ENCODE measurements at regions not wholly inside any gene's neighbourhood (a gene's known extent, or its start where the extent isn't known, plus 50 kb on each side); places are given as distances from the start of the nearest gene placed in this dataset.

DNA sequence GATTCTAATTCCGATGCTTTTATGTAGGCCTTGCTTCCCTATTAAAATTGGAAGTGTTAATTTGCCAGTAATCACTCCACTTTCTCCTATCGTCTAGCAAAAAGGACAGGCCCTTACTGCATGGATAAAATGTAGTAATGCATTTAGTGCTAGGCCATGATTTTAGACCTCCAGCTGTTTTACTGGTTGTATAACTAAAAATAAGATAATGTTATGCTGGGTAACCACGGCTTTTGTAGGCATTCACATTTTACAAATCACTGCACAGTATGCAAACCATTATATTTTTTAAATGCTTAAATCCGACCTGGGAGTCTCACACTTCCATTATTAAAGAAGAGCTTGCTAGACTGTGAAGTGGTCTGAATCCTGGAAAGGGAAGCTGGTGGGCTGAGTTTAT, 179.5 kb downstream of the TFAP2A start:
- no peak for DNase-seq

DNA sequence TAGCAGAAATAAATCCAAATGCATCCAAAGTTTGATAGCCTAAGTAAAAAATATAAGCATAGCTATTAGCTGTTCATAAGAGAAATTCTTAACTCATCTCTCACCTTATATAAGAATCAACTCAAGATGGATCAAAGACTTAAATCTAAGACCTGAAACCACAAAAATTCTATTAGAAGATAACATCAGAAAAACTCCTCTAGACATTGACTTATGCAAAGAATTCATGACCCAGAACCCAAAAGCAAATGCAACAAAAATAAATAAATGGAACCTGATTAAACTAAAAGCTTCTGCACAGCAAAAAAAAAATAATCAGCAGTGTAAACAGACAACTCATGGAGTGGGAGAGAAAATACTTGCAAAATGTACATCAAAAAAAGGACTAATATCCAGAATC, 184.3 kb downstream of the TFAP2A start:
- DNase-seq = no peak

DNA sequence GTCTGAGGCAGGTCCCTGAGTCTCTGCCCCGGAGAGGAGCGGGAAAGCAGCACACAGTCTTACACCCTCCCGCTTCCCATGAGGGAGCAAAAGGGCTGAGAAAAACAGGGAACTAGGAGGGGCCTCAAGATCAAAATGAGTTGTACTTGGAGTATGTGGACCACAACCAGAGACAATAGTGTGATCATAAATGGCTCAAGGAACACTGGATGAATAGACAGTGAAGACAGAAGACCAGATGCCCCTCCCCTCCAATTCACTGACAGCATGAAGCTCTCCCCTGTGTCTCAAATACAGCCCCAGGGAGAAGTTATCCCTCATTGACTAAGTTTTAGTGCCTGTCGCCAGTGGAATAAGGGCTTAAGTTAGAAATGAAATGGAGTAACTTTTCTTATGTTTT, 191.0 kb downstream of the TFAP2A start:
- DNase-seq = no peak

DNA sequence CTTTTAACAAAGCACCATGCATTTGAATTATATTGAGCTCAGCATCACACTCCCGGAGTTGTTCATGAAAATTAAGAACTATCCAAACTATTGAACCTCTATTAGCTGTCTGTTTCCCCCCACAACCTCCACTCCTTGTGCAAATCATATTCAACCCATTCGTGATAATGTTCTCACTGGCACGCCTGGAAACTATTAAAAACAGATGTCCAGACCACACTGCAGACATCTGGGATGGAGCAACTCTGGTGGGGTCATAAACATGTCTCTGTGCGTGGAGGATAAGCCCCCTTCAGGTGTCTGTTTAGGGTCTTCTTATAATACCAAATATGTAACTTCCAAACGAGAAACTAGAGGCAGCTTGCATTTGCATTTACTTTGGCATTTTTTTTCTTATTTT, 193.7 kb downstream of the TFAP2A start:
- DNase-seq = no peak

DNA sequence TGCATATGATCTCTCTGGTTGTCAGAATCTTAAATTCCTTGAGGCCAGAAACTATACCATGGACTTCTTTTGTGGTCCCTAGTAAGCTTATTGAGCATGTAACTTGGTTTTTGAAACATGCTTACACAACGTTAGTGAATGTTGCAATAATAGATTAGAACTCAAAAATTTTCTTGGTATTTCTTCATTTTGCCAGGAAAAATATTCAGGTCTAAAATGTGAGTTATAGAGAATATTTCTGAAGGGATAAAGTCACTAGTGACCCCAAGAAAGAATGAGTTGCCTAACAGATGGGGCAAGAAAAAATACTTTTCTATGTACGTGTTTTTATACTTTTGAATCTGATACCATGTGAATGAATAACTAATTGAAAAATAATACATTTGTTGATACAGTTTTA, 195.4 kb downstream of the TFAP2A start:
- no peak for DNase-seq

DNA sequence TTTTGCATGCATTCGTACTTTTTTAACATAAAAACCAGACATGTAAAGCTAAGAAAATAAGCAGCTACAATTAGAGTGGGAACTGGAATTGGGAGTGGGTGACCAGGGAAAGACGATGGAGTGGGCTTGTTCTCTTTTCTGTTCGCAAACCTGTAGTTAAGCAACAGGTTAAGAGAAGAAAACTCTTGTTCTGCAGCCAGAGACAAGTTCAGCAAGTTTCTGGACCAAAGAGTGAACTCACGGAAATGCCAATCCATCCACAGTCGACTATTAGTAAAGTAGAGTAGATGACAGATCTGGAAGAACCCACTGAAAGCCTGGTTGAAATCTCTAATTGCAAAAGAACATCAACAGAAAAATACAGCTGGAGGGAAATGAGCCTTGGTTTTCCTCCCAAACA, 197.8 kb downstream of the TFAP2A start:
- DNase-seq = no peak

DNA sequence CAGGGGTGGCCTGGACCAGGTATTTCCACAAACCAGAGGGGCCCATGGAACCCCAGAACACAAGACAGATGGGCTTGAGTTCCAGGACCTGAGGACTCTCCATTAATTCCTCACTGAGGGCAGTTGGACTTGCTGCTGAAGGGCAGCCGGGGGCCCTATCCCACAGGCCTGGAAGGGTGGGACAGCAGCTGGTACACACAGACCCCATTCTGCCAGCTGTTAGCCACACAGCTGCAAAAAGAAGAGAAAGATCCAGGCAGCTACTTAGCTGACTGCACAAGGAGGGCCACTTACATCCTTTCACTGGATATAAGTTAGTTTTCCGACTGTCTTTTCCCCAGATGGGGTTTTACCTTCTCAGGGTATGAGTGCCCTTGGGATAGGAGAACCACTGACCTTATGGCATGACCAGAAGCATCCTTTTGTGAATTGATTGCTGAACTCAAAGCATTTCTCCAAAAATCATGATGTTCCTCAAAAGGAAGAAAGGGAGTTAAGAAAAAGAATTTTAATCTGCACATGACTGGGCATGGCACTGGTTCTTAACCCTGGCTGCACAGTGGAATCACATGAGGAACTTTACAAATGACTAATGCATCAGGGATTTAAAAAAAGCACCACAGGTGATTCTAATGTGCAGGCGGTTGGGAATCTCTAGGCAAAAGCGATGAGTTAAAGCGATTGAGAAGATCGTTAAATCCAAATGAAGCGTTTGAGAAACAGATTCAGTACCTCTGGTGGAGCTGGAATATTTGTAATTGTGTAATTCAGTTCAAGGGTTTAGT, 199.4 kb downstream of the TFAP2A start:
- no peak for DNase-seq

DNA sequence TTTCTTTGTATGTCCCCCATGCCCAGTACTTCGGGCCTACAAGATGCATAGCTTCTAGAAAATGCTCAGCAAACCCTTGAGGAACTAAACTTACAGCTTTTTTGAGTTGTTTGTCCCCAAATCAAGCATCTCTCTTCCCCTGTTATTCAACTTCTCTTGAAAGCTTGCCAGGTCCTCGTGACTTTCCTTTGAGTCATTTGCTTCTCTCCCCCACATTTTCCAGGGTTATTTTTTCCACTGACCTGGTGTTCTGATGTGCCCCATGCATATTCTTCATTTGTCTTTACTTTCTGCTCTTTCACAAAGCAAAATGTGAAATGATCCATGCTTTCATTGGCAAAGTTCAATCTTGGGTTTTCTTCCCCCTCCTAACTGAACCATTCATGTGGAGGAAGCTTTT, 204.8 kb downstream of the TFAP2A start:
- no peak for DNase-seq

DNA sequence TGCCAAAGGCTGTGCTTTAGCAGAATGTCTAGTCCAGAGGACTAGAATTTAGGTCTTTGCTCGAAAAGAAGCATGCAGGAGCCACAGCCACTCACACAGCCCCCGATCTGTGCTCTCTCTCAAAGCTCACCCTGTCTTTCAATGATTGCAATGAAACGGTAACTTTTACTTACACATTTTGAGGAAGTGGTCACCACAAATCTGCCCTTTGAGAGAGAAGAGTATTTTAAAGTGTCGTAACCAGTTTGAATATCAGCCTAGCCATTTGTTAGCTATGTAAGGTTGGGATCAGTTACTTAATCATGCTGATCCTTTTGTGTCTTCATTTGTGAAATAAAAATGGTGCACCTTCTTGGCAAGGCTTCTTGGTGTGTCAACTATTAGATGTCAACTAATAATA, 209.0 kb downstream of the TFAP2A start:
- no peak for DNase-seq

DNA sequence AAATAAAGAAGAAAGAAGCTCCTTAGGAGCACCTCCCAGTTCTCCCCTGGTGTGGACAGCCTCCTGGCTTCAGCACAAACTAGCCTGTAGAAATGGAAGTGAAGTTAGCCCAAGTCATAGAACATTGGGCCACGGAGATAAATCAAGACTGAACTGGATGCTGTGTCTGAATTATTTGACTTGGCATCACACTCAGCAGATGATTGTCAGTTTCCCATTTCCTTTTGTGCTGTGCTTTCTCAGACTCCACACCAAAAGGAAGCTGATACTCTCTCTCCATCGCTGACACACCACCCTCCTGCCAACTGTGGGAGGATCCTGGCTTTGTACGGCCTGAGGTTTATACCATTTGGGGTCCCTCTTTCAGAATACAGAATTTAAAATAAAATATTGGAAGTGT, 209.8 kb downstream of the TFAP2A start:
- no peak for DNase-seq

DNA sequence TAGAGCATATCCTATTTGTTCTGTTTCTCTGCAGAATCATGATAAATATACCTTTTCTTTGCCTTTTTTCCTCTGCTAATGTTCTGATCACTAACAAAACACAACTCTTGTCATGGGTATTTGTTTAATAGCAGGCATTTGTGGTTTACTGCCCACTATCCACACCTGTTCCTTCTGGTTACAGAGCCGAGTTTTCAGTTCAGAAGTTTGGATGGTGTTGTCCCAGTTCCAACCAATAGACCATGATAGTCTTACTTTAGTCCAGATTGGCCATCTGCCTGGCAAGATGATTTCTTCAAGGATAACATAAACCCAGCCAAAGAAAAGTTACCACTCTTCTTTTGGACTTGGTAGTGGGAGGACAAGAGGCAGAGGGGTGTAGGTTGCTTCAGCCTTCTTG, 211.2 kb downstream of the TFAP2A start:
- no peak for DNase-seq

DNA sequence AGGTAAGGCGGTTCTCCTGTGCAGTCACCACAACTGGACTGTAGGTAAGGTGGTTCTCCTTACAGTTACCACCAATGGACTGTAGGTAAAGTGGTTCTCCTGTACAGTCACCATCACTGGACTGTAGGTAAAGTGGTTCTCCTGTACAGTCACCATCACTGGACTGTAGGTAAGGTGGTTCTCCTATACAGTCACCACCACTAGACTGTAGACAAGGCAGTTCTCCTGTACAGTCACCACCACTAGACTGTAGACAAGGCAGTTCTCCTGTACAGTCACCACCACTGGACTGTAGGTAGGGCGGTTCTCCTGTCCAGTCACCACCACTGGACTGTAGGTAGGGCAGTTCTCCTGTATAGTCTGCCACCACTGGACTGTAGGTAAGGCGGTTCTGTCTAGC, 212.3 kb downstream of the TFAP2A start:
- DNase-seq = no peak

DNA sequence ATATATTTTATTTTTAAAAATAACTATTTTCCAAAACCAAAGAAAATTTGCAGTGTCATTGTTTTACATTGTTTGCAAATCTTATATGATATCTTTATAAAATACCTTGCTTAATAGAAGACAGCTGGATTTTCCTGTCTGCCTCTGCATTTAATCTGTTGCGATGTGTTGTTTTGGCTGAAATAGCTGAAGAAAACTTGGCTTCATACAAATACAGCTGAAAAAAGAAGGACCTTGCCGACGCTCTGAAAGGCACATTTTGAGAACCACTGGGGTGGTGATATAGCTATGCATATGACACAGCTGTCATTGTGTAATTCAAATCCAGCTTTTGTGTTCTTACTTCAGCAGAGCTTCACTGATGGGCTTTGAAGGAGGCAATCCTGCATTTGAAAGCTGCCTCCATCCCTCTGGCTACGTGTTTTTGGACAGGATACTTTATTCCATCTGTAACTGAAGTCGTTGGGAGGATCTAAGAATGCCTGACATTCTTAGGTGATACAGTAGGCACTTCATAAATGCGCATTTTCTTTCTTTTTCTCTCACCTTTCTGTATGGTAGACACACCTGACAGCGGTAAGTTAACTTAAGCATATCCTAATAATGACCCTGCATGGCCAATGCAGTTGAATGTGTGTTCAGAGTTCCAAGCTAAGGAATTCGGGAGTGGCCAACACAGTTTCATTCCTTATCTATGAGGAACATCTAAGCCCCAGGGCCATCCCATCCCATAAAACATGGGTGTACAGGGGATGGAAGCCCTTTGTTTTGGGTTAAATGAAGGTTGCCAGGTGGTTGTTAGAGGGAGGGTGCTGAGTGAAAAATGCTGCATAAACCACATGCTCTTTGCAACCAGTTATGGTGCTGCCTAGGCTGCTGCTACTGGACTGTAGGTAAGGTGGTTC, 213.0 kb downstream of the TFAP2A start:
- DNase-seq = no peak

DNA sequence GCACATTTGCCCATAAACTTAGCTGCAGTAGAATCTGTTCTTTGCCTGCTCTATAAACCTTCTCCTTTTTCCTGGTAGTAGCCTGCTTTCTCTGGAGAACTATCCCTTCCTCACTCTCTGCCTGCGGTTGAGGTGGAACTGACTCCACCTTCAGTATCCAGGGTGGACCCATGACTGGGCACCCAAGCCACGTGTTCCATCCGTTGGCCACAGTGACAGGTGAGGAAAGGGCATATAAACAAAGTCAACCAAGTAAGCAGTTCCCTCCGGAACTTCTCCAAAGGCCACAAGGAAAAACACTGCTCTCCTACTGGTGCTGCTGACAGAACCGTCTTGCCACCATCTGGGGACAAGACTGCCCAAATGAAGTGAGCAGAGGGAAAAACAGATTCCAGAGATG, 218.8 kb downstream of the TFAP2A start:
- DNase-seq = no peak

DNA sequence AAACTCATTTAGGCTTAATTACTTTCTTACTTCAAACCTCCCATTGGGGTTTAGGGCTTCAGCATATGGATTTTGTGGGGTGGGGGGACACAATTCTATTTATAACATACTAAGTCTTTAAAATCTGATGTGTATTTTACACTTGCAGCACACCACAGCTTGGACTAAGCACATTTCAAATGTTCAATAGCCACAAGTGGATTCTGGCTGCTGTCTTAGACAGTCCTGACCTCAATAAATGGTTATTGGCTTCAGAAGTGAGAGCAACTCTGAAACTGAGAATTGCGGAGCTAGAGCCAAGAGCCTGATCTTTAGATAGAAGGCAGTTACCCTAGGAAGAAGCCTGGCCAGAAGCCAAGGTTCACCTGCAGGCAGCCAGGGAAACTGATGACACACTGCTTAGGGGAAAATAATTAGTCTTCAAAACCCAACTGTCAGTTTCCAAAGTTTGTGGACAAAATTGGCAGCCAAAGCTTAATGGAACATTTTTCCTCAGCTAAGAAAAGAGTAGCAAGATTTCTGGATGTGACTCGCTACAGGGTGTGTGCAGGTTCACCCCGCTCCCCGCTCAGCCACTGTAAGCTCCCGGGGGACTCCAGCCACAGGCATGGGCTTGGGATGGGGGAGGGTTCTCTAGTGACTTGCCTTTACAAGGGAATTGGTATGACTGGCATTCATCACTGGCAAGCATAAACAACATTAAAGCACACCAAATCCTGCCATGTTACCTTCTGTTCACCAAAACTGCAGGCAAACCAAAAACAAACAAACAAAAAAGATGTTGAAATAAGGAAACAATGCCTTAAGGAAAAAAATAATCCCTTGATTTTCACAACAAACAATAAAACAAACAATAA, 219.8 kb downstream of the TFAP2A start:
- DNase-seq = no peak

DNA sequence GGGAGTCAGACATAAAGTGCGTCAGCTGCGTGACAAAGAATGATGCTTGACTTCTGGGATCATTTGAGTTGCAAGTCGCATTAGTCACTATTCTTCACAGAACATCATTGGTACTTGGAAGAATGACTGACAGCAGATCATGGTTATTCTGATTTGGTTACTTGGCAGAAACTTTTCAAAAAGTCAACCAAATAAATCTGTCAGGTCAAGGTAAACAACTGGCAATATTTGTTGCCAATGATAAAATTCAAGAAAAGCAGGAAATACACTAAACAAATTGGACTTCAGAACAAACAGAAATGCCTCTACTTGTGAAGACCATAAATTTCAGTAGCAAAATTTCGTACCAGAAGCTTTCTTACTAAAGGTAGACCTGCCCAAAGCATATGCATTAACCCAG, 221.6 kb downstream of the TFAP2A start:
- DNase-seq = no peak

DNA sequence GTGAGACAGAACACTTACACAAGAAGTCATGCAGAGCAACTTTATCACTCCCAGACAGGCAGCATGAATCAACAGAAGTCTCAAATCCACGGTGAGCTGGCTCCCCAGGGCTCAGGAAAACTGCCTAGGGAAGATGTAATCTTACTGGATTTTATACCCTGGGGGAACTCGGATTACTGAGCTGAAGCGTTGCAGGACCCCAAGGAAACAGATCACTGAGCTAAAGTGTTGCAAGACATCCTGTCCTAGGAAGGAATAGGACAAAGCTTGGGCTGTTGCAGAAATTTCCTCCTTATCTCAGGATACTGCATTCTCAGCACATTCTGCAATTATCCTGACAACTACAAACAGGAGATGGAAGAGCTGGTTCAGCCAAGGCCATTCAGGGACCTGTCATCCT, 224.8 kb downstream of the TFAP2A start:
- no peak for DNase-seq

DNA sequence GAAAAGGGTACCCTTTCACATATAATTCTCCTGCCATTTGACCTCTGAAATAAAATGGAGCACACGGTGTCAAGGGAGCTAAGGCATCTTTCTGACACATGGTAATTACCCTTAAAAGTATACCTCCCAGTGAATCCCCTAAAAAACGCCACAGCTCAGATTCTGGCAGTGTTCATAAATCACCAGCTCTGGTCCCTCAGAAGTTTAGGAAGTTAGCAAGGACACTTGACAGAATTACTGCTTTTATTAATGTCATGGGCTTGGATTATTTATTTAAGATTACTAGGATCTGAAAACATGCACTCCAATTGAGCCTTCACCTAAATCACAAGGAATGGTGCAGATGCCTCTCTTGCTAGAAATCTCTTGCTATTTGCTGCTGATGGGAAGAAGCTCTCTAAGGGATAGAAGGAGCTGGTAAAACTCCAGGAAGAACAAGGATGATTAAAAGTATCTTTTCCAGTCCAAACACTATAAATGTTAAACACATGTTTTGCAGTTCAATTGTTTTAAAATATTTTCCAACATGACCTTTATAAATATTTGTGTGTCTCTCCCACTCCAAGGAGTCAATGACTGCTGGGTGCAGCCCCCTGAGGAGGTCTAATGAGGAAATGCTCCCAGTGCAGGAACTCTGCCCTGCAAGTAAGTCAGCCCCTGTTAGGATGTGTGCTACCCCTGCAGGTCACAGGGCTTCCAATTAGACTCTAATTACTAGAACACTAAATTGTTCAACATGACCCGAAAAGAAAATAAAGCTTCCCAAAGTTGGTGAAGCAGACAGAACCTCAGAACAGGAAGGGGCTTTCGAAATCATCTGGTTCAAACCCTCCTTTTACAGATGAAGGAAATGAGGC, 230.3 kb downstream of the TFAP2A start:
- DNase-seq = no peak

DNA sequence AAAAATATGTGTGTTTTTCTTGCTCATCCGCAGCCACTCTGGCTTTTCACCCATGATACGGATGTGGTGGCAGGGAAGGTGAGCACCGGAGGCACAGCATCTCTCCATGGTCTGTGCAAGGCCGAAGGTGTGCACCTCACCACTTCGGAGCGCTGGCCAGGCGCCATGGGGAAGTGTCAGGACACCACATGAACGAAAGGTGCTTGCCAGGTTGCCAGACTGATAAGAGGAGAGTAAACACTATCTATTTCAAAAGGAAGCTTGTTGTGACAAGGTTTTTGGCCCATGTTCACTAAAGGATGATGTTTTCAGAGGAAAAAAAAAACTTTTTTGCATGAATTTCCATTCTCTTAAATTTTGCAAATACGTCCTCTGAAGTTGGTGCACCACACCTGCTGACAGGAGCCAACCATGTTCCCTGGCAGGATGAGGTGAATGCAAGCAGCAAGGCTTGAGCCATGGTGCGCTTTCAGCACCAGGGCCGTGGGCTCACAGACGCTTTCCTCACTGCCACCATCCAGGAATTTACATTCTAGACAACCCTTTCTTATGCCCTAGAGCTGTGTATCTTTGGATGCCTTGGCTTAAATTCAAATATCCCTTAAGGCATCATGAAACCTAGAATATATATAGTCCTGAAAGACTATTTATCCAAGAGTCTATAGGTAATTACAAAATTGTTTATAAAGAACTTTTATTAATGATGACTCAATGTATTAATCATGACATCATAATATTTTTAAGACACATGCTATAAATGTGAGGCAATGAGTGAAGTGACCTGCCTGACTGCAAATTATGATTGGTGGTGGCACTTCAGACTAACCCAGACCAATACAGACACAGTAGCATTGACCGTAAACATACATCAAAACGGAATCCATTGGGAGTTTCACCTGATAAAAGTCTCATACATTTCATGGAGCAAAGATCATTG, 234.5 kb downstream of the TFAP2A start:
- DNase-seq = no peak

DNA sequence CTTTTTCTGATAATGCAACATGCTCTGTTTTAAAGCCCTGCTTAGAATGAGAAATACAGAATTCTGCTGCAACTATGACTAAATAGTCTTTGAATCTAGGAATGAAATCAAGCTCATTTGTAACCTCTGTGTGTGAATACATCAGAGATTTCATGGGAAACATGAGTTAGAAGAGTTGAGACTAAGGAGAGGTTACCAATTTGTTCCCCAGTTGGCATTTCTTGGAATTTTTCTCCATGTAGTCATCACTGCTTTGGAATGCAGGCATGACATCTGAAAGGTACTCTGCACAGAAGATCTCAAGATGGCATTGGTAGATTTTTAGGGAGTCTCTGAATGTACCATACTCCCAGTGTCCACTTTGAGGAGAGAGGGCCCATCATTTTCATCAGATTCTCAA, 237.2 kb downstream of the TFAP2A start:
- no peak for DNase-seq

DNA sequence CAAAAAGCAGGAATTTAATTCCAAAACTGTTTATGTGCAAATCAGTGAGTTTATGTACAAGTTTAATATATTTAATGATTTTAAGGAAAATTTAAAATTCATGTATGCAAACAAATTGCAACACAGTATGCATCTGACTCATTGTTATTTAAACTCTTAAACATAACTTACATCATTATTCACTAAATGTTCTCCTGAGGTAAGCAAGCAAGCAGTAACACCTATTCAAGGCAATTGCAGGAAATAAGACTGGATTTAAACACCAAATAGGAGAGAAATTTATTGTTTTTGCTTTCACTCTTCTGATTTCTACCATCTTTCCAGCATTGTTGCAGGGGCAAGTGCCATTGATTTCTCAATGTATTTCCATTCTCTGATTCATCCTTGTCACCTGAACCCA, 239.5 kb downstream of the TFAP2A start:
- no peak for DNase-seq
